Brain microvascular endothelial cell (primary cell): ENCODE measurements at regions not wholly inside any gene's neighbourhood (a gene's known extent, or its start where the extent isn't known, plus 50 kb on each side); places are given as distances from the start of the nearest gene placed in this dataset.

Experiments used
- DNase-seq: peaks from one replicate; pipeline ENCODE4 v3.0.0-alpha.2; 2020
- H3K27ac ChIP-seq: fragments of 250-450 bp; sonication (Bioruptor Pico); 2 replicates; pipeline ENCODE4 v1.5.1; 2020; ENCODE audit warnings: mild to moderate bottlenecking, moderate library complexity
- H3K27me3 ChIP-seq: fragments of 250-450 bp; sonication (Bioruptor Pico); replicated peaks from 2 replicates; pipeline ENCODE4 v1.5.1; 2020; ENCODE audit warnings: mild to moderate bottlenecking
- H3K36me3 ChIP-seq: fragments of 250-450 bp; sonication (Bioruptor Pico); replicated peaks from 2 replicates; pipeline ENCODE4 v1.5.1; 2020; ENCODE audit warnings: mild to moderate bottlenecking
- H3K4me3 ChIP-seq: 2 replicates; pipeline ENCODE4 v1.5.1; 2011; ENCODE audit warnings: low read depth, mild to moderate bottlenecking, control low read depth, low read length, moderate library complexity
- in situ Hi-C: cut with HindIII; loops from 2 replicates; pipeline ENCODE4 v1.10.0; 2017; ENCODE audit warnings: low sequenced_read_pairs, low pct_ligation_motif_present
- TF ChIP-seq, protein P1 (sequence below): IDR thresholded peaks from 2 replicates; pipeline ENCODE4 v1.5.1; 2011; ENCODE audit warnings: low read depth, mild to moderate bottlenecking, moderate library complexity, low read length, control low read depth, inconsistent platforms; ENCODE audit errors: missing control alignments

DNA sequence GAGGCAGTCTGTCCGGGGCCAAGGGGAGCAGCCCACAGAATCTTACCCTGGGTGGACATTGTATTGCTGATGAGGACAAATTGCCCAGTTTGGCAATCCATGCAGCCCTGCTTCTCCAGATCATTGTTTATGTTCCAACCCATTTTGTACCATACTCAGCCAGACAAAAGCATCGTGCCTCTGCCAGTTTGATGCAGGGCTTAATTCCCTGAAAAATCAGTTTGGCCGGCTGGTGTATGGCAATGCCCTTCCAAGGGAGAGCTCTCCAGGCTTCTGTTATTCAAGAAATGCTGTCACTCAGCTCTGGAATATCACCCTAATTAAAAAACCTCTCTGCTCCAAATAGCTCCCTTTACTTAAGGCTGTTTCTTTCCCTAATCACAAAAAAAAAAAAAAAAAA, 697.7 kb downstream of the TBC1D22A start:
- no peak for DNase-seq
- TF ChIP-seq, protein P1, sequence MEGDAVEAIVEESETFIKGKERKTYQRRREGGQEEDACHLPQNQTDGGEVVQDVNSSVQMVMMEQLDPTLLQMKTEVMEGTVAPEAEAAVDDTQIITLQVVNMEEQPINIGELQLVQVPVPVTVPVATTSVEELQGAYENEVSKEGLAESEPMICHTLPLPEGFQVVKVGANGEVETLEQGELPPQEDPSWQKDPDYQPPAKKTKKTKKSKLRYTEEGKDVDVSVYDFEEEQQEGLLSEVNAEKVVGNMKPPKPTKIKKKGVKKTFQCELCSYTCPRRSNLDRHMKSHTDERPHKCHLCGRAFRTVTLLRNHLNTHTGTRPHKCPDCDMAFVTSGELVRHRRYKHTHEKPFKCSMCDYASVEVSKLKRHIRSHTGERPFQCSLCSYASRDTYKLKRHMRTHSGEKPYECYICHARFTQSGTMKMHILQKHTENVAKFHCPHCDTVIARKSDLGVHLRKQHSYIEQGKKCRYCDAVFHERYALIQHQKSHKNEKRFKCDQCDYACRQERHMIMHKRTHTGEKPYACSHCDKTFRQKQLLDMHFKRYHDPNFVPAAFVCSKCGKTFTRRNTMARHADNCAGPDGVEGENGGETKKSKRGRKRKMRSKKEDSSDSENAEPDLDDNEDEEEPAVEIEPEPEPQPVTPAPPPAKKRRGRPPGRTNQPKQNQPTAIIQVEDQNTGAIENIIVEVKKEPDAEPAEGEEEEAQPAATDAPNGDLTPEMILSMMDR: no peak
- H3K4me3 ChIP-seq: no peak overlapping the region
- no peaks in the 10 kb centered on the region for H3K36me3 ChIP-seq
- in situ Hi-C loops: no loop called here
- H3K27ac ChIP-seq: no peak overlapping the region
- no peaks in the 10 kb centered on the region for H3K27me3 ChIP-seq

DNA sequence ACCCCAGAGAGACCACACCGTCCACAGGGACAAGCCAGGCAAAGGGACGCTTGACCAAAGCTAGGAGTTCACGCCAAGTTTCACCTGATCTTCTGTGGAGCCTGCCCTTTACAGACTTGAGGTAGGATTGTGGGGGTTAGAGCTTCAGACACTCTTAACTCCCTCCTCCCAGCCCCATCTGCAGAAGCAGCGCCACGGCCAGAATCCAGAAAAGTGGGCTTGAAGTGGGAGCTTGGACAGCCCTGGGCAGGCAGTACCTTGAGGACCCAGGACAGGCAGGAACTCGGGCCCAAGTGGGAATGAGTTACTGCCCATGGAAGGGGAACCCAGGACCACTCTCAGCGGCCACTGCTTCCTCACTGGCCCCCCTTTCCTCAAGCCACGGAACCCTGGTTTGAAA, 695.9 kb downstream of the TBC1D22A start:
- Histone ChIP-seq H3K27me3 (no peaks in the 10 kb centered on the region), H3K27ac (no peak overlapping the region), H3K36me3 (no peaks in the 10 kb centered on the region), H3K4me3 (no peak overlapping the region)
- TF ChIP-seq, protein P1: no peak
- no peak for DNase-seq
- in situ Hi-C loops: no loop called here

DNA sequence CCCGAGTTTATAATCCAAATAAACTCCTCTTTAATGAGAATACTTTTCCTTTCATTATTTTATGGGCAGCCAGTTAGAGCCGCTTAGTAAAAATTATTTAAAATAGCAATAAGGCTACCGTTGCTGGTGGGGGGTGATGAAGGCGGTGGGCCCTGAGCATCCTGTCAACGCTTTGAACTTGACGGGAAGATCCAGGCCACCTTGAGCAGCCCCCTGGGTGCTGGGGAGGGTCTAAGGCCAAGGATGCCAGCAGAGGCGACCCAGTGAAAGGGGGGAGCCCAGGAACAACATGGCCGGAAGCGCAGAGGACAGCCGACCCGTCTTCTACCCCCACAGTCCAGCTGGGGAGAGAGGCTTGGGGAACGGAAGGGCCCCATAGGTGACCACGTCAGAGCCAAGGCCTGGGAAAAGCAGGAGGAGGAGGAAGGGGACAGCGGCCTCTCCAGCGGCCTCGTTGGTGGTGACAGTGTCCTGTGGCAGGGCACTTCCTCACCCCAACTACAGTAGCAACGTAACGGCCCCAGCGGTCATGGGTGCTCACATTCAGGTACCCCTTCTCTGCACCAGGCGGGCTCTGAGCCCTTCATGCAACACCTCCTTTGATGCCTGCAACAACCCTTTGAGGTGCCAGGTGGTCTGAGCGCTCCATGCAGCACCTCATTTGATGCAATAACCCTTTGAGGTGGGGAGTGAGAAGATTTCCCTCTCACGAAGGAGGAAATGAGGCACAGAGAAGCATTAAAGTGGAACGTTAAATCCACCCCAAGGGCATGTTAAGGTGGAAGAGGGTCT, 695.3 kb downstream of the TBC1D22A start:
- DNase-seq: no peak
- H3K4me3 ChIP-seq: no peak overlapping the region
- in situ Hi-C loops: no loop called here
- H3K27me3 ChIP-seq: no peaks in the 10 kb centered on the region
- TF ChIP-seq, protein P1: no peak
- H3K36me3 ChIP-seq: no peaks in the 10 kb centered on the region
- H3K27ac ChIP-seq: no peak overlapping the region

DNA sequence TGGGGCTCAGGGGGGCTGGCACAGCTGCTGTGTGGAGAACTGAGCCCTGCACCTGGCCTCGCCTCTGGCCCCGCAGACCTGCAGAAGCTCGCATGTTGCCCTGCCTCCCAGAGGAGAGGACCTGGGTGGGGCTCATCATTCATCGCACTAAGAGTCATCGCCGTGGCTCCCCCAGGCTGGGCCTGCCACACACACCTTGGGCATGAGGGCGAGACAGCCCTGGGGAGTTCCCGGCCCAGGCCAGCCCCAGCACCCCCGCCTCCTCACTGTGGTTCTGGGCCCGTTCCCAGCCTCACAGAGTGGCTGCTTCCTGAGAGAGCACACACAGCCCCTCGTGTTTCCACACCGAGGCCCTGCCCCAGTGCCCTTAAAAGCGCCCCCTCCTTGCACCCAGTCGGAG, 694.6 kb downstream of the TBC1D22A start:
- H3K4me3 ChIP-seq: no peak overlapping the region
- H3K27me3 ChIP-seq: no peaks in the 10 kb centered on the region
- in situ Hi-C loops: no loop called here
- H3K36me3 ChIP-seq: no peaks in the 10 kb centered on the region
- no peak for DNase-seq
- TF ChIP-seq, protein P1: no peak
- no peak overlapping the region for H3K27ac ChIP-seq

DNA sequence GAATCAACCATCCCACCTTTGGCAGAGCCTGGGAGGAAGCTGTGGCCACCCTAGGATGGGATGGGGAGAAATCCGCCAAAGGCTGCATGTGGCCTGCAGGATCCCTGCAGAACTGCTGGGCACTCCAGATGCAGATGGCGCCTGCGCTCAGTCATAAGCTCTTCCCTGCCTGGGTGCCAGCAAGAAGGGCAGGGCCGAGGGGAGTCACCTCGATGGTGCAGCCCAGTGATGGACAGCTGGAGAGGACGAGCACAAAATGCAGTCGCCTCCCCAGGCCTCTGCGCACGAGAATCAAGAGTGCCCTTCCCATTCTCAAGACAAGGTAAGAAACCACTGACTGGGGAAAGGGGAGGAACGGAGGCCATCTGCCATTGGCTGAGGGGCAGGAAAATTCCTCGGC, 693.6 kb downstream of the TBC1D22A start:
- TF ChIP-seq, protein P1: no peak
- Histone ChIP-seq H3K4me3 (no peak overlapping the region), H3K27me3 (no peaks in the 10 kb centered on the region), H3K36me3 (no peaks in the 10 kb centered on the region), H3K27ac (no peak overlapping the region)
- no peak for DNase-seq
- in situ Hi-C loops: no loop called here

DNA sequence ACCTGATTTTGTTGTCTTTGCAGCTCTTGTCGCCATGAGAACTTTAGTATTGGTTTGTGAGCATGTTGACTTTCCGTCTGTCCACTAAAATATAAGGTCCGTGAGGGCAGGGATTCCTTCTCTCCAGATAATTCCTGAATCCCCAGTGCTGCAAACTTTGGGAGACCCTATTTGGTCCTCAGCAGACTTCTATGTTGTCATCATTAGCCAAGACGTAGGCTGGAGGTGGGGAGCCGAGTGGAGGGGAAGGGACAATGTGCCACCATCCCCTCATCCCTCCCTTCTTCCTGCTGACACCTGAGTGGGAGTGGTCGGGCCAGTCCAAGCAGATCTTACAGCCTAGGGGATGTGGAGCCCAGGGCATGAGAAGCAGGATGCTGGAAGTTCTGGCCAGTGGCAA, 690.6 kb downstream of the TBC1D22A start:
- DNase-seq: no peak
- Histone ChIP-seq H3K36me3 (no peaks in the 10 kb centered on the region), H3K27me3 (no peaks in the 10 kb centered on the region), H3K4me3 (no peak overlapping the region), H3K27ac (no peak overlapping the region)
- in situ Hi-C loops: no loop called here
- TF ChIP-seq, protein P1: no peak
